NCI-H526 treated with DMSO at 0.1 percent for 48 hours (cell line): ENCODE measurements at regions not wholly inside any gene's neighbourhood (a gene's known extent, or its start where the extent isn't known, plus 50 kb on each side); places are given as distances from the start of the nearest gene placed in this dataset.

Experiments used
- DNase-seq: peaks from one replicate; lab custom pipeline; 2025; lab: John Stamatoyannopoulos, UW

- DNase-seq, result no peak
Observed at GRCh38 chr2:120809151-120809550, 73.5 kb downstream of the GLI2 start.

DNA sequence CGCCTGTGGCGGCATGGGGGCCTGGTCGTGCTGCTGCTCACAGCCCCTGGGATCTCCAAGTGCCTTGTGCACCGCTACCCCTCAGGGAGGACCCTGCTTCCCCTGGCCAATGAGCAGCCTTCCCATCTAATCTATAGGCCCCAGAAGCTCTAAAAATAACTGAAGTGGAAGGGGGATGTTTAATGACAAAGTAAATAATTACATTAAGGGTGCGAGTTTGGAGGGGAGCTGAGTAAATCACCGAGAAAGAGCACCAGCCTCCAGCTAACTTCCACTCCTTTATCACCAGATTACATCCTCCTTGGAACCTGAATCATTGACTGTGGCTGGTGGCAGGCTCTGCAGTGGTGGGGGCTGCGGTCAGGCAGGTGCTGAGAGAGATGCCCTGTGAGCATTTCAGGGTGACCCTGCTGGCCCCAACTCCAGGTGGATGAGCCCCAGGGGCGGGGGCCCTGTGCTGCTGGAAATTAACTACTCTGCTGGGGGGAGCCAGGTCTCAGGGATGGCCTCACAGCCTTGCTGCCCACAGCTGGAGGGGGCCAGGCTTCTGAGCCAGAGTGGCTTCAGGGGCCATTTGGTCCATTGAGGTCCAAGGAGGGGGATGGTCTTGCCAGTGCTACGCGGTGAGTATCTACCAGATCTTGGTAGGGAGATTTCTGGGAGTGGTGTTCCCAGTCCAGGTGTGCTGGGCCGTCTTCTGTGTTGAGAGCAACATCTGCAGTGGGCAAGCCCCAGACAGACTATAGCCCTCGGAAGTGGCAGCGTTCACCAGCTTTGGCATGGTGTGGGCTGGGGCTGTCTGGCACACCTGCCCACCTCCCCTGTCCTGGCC lies 74.2 kb downstream of the GLI2 start:
- DNase-seq, result no peak

GRCh38 chr2:120810639-120811038 lies 75.0 kb downstream of the GLI2 start:
- no peak for DNase-seq

DNA sequence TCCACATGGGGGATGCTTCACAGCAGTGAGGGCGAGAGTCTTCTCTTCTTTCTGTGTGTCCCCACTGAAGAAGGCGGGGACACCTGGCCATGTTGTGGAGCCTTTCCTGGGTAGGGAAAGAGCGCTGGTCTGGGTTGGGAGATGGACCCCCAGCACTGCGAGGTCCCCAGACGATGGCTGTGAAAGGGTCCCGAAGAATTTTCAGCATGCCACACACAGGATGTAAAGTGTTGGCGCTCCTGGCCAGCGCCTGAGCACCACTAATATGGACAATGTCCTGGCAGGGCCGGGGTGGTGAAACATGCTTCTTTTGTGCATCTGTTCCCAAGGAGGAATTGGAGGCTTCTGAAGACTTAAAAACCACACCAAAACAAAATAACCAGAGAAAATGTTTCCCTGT lies 77.2 kb downstream of the GLI2 start:
- DNase-seq, result no peak

- no peak for DNase-seq
Observed at GRCh38 chr2:120814352-120814751, 78.7 kb downstream of the GLI2 start.

GRCh38 chr2:120815292-120815691 lies 79.6 kb downstream of the GLI2 start:
- DNase-seq, result no peak

- no peak for DNase-seq
Observed at GRCh38 chr2:120817136-120817955, 81.7 kb downstream of the GLI2 start.

DNA sequence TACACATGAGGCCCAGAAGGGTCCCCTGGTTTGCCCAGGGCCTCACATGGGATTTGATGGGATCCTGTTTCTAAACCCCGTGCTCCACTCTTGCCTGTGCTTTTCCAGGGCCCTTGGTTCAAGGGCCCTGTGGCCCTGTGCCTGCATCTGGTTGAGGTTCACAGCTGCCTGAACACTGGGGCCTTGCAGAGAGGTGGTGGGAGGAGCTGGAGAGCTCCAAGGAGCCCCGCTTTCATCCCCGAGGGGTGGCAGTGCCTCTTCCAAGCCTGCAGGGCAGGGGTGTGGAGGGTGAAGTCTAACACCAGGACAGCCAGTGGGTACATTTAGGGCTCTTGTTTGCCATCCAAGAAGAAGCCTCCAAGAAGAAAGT lies 82.3 kb downstream of the GLI2 start:
- DNase-seq, result no peak

GRCh38 chr2:120818441-120818920 lies 82.8 kb downstream of the GLI2 start:
- DNase-seq, result no peak

GRCh38 chr2:120819720-120820210 lies 84.1 kb downstream of the GLI2 start:
- DNase-seq, result no peak

GRCh38 chr2:120820263-120820952 lies 84.7 kb downstream of the GLI2 start:
- DNase-seq, result no peak

DNA sequence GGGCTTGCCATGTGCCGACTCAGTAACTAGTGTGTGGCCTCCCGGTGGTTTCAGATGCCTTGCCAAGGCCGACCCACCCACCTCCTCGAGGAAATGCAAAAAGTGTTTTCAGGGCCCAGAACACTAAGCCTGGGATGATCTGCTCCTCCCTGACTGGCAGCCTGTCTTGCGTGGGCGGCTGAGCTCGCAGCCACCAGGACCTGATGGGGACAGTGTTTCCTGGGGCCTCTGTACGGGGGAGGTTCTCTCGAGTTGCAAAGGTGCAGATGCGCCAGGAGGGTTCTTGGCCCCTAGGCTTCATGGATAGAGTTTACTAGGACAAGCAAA lies 85.2 kb downstream of the GLI2 start:
- DNase-seq, result no peak

DNA sequence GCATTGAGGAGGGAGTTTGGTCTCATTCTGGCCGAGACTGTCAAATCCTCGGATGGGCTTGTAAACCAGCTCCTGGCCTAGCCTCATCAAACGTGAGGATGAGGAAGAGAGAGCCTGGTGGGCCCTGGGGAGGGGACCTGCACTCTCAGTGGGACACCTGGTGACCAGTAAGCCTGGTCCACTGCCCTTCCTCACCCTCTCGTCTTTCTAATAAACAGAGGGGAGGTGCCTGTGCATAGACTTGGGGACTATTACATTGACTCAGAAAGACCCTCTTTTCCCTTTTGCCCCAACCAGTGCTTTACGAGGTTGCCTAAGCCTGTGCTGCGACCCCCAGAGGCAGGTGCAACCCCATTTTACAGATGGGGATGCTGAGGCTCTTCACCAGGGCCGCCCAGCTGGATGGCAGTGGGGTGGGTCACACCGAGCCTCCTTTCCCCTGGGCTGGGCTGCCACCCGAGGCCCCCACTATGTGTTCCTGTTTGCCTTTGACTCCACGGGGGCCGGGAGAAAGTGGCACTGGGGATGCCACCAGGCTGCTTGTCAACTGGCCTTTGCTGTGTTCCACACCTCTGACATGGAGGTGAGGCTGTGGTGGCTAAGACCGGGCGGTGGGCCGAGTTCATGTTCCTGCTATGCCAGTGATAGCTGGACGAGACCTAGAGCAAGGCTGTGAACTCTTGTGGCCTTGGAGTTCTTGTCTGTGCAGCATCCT lies 85.9 kb downstream of the GLI2 start:
- no peak for DNase-seq

- DNase-seq, result no peak
Observed at GRCh38 chr2:120822933-120823332, 87.3 kb downstream of the GLI2 start.

GRCh38 chr2:120823551-120823950 lies 87.9 kb downstream of the GLI2 start:
- DNase-seq, result no peak

- no peak for DNase-seq
Observed at GRCh38 chr2:120824246-120824645, 88.6 kb downstream of the GLI2 start.

DNA sequence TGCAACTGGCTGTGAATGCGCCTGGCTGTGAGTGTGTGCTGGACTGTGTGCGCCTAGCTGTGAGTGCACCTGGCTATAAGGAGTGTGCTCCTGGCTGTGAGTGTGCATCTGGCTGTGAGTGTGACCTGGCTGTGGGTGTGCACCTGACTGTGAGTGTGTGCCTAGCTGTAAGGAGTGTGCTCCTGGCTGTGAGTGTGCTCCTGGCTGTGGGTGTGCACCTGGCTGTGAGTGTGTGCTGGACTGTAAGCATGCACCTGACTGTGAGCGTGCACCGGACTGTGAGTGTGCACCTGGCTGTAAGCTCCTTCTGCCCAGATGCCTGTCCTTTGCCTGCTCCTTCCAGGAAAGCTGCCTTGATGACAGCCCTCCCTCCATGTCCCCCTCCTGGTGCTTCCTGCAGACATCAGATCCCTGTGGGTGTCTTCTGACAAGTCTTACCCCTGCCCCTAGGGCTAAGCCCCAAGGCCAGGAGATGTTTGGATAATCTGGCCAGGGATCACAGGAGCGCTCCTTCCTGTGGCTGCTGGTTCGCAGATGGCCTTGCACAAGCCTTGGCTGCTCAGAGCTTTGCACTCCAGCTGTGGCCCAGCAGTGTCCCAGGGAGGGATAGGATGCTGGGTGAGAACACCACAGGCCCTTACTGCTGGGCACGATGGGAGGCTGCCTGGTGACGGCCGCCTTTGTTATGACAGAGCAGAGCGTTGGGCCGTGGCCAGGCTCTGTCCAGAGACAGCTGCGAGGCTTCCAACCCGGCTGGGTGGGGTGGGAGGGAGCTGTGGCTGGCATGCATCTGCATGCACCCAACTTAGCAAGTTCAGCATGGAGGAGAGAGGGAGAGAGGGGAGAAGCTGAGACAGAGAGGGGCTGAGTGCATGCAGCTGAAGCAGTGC lies 89.9 kb downstream of the GLI2 start:
- DNase-seq, result no peak

DNA sequence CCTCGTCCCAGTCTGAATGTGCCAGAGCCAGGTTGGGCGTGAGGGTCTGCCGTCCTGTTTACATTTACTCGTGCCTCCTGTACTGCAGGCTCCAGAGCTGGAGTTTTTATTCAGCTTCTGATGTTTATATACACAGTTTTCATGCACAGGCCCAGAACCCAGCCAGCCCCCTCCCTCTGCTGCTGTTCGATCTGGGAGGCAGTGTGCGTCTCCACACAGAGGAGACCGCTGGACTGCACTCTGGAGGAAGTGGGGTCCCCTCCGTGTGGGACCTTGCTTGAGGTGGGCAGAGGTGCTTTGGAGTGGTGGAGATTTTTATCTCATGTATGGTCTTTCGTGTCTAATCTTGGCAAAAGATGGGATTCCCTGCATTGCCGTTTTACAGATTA lies 90.6 kb downstream of the GLI2 start:
- no peak for DNase-seq

DNA sequence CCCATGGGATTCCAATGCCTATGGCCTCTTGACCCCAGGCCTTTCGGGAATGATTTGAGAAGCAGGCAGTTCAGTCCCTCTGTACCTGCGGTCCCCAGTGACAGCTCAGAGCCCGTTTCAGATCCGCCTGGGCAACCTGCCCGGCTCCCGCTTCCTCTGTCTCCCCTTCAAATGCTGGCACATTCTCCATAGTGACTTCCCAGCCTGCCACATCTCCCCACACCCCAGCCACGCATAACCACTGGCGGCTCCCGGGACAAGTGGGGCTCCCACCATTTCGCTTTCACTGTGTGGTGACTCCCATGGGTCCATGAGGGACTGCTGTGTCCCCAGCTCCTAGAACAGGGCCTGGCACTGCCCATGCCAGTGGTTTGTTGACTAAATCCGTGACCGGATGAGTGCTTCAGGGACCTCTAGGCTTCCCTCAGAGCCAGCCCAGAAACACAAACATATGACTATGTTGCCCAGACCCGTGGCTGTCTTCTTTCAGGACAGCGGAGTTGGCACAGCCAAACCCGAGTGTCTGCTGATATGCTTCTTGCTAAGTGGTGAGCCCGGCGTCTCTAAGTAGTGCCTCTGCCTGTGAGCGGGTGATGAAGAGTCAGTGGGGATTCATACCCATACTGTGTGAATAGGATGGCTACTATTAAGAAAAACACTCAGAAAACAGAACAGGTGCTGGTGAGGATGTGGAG lies 91.2 kb downstream of the GLI2 start:
- DNase-seq, result no peak

- DNase-seq, result no peak
Observed at GRCh38 chr2:120828066-120828465, 92.4 kb downstream of the GLI2 start.
